HG03575 (cell line): ENCODE measurements at regions not wholly inside any gene's neighbourhood (a gene's known extent, or its start where the extent isn't known, plus 50 kb on each side); places are given as distances from the start of the nearest gene placed in this dataset.
"Not testable (repeated sequence)": the region's sequence is repeated elsewhere in the genome, so short reads cannot be mapped to it uniquely, and the experiment has no call there.

Experiments used
- ATAC-seq: cut with Tn5 transposase; IDR thresholded peaks from one replicate; pipeline ENCODE4 v1.9.1; 2021; ENCODE audit not compliant: unreplicated experiment, insufficient number of reproducible peaks, low FRiP score; ENCODE audit errors: extremely low read depth

- no peak for ATAC-seq
Observed at GRCh38 chr18:34280000-34280399, 55.3 kb upstream of the NOL4 start.

DNA sequence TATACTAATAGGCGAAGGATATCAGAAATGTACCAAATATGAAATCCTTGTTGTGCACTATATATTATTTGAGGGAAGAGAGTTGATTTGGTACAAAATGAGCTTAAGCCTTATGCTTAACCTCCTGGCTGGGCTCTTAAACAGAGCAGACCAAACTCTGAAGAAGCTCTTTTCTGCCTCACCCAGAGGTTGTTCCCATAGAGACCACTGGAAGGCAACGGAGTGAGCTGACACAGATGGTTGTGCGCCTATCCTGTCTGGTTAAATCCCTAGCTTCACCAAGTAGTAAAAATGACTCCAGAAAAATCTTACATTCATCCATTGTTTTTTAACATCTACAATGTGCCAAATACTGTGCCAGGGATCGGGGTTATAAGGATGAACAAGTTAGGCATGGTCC is 55.9 kb upstream of the NOL4 start:
- no peak for ATAC-seq

- ATAC-seq = no peak
Observed at GRCh38 chr18:34281290-34281689, 56.6 kb upstream of the NOL4 start.

DNA sequence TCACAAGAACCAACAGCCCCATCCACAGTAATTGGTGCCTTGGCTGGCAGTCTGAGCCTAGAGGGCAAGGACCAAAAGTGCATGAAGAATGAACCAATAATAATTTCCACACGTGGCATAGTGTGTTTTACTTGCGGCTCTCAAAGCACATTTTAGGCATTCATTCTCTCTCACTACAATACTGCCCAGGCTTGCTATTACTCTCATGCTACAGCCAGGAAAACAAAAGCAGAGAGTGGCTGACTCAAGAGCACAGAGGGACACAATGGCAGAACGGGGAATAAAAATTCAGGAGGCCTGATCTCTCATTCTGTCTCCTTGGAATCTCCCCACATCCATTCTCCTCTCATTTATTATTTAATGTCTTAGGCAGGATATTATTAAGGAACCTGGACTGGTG is 57.0 kb upstream of the NOL4 start:
- ATAC-seq = no peak

DNA sequence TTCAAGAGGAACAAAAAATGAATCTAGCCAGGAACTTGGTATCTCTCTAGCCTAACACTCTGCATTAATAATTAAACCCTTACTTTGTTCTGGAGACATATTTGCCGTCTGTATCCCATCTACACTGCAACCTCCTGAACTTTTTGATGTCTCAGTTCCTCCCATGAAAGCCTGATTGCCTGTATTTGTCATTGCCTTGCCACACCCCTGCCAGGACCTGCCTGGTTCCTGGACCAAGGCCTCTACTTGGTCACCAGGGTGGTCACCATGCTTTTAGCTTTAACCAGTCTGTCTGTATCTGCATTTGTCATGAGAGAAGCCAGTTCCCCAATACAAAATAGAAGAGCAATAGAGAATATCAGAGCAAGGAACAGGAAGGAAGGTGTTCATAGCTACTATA is 58.8 kb upstream of the NOL4 start:
- no peak for ATAC-seq

GRCh38 chr18:34287825-34288224 is 63.1 kb upstream of the NOL4 start:
- ATAC-seq = no peak

- no peak for ATAC-seq
Observed at GRCh38 chr18:34292594-34292993, 67.9 kb upstream of the NOL4 start.

DNA sequence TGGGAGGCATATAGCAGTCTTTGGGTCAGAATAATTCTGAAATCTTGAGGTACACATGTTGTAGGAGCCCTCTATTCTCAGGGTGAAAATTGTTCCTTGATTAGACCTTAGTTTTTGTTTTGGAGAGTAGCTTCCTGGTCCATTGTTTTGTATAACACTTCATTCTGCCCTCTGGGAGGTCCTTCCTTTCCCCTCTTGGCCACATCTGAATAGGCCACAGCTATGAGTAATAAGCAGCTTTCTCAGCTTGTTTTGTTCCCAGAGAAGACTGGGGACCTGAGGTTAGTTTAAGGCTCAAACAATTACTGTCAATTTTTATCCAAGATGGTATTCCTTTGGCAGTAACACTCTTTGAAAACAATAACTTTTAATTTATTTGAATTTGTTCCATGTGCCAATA is 72.6 kb upstream of the NOL4 start:
- ATAC-seq = no peak

- no peak for ATAC-seq
Observed at GRCh38 chr18:34299828-34300227, 75.1 kb upstream of the NOL4 start.

GRCh38 chr18:34311468-34311867 is 86.8 kb upstream of the NOL4 start:
- ATAC-seq = no peak

GRCh38 chr18:34314847-34315246 is 90.1 kb upstream of the NOL4 start:
- no peak for ATAC-seq

DNA sequence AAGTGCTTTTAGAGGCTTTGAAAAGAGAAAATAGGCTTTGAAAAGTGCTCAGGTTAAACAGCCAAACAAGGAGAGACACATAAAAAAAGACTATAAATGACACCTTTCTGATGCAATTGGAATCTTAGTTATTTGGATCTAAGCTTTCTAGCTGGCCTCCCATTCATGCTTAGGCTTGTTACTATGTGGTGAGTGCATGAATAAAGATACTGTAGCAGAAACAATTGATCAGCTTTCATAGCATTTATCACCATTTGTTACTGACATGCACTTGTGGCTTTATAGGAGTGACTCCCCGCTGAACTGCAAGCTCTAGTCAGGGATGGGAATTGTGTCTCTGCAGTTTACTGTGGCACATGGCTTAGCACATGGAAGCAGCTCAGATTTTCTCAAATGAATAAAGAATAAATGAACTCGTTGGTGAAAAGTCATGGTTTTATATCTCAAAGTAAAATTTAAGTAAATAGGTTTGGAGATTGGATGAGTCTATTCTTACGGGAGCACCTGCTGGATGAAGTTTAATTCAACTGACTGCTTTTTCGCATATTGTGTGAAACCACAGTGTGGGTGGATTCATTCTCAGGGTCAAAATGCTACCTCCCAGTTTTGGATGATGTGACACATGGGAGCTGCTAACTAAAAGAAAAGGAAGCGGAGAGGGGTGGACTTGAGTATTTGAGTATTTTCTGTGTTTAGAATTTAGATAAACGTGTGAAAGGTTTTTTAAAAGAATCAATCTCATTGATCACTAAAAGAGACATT is 91.1 kb upstream of the NOL4 start:
- no peak for ATAC-seq

DNA sequence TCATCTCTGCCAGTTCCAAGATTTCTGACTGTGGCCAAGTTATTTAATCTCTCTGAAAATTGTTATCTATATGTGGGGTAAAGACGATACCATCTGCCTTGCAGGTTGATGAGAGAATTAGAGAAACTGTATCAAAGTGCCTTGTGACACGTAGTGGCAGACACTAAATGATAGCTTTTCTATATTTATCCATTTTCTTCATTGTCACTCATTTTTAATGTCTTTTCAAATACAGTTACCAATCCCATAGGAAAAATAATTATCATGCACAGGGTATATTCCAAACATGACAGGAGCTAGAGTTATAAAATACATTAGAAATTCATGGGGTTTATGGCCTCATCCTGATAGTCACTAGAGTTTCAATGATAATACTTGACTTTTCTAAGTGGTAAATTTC is 95.6 kb upstream of the NOL4 start:
- no peak for ATAC-seq

DNA sequence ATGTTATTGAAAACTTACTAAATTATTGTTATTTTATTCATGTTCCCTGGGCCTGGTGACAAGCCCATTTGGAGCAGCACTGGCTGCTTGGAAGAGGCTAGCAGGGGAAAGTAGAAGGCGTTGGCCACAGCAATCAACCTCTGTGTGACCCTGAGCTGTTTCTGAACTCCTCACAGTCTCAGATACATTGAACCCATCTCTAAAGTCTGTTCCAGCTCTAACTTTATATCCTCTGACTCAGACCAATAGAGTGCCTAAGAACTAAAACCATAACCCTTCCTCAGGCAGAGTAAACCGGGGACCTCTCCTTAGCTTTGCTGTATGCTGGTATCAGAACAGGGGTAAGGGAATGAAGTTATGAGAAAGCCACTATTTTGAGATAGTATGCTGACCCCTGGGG is 96.4 kb upstream of the NOL4 start:
- peak; percentile 91 for ATAC-seq

GRCh38 chr18:34322365-34323289 is 97.9 kb upstream of the NOL4 start:
- ATAC-seq = no peak

GRCh38 chr18:34329840-34330239 is 105.1 kb upstream of the NOL4 start:
- no peak for ATAC-seq

- ATAC-seq = no peak
Observed at GRCh38 chr18:34330308-34330707, 105.6 kb upstream of the NOL4 start.

DNA sequence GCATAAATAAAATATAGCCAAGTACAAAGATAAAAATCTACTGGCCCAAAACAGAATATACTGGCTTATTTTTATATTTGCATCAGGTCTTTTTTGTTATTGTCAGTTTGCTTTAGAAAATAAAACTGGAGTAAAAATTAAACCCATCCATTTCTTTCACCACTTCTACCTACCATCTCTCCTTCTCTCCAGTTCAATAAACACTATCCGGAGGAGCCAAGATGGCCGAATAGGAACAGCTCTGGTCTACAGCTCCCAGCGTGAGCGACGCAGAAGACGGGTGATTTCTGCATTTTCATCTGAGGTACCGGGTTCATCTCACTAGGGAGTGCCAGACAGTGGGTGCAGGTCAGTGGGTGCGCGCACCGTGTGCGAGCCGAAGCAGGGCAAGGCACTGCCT is 106.2 kb upstream of the NOL4 start:
- not testable (repeated sequence) for ATAC-seq

DNA sequence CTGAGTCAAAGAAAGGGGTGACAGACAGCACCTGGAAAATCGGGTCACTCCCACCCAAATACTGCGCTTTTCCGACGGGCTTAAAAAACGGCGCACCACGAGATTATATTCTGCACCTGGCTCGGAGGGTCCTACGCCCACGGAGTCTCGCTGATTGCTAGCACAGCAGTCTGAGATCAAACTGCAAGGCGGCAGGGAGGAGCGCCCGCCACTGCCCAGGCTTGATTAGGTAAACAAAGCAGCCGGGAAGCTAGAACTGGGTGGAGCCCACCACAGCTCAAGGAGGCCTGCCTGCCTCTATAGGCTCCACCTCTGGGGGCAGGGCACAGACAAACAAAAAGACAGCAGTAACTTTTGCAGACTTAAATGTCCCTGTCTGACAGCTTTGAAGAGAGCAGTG is 106.6 kb upstream of the NOL4 start:
- not testable (repeated sequence) for ATAC-seq

DNA sequence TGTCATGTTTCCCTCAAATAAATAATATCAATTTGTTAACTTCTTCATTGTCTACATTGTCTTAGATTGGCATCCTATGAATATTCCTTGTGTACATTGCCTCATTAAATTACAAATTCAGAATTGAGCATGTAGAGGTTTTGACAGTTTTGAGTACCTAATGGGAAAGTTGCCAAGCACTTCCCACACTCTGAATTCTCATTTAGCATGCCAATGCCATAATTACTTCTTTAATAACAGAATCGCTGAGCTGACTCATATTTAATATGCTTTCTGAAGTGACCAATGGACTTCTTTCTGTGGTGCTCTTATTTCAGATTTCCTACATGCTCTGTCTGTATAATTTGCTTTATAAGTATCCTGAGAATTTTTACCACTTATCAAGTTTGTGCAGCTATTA is 114.4 kb upstream of the NOL4 start:
- no peak for ATAC-seq
